ENCODE measurements at regions not wholly inside any gene's neighbourhood (a gene's known extent, or its start where the extent isn't known, plus 50 kb on each side); places are given as distances from the start of the nearest gene placed in this dataset.

DNA sequence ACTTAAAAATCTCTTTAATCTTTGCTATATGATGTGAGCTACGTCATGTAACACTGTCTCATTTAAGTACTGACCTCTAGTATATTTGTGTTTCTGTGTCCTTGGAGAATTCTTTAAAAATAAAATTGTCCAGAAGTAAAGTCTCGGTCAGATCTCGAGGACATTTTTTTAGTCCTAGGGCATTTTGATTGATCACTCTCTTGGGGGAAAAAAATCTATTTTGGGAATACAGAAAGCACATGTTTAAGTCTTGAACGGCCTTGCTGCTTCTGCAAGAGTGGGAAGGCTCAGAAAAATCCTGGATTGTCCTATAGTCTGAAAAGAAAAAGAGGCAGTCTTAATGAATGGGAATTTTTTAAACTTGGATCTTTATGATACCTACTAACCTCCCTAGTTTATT, 234.3 kb downstream of the UTRN start:
- TF ChIP-seq, protein P1, sequence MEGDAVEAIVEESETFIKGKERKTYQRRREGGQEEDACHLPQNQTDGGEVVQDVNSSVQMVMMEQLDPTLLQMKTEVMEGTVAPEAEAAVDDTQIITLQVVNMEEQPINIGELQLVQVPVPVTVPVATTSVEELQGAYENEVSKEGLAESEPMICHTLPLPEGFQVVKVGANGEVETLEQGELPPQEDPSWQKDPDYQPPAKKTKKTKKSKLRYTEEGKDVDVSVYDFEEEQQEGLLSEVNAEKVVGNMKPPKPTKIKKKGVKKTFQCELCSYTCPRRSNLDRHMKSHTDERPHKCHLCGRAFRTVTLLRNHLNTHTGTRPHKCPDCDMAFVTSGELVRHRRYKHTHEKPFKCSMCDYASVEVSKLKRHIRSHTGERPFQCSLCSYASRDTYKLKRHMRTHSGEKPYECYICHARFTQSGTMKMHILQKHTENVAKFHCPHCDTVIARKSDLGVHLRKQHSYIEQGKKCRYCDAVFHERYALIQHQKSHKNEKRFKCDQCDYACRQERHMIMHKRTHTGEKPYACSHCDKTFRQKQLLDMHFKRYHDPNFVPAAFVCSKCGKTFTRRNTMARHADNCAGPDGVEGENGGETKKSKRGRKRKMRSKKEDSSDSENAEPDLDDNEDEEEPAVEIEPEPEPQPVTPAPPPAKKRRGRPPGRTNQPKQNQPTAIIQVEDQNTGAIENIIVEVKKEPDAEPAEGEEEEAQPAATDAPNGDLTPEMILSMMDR (IDR thresholded peaks at IDR 0.05) = no peak
- TF ChIP-seq POLR2A (IDR thresholded peaks at IDR 0.05) = no peak

Measured in Peyer's patch (tissue), 4 donors.